Fibroblast of the aortic adventitia (primary cell): ENCODE measurements at regions not wholly inside any gene's neighbourhood (a gene's known extent, or its start where the extent isn't known, plus 50 kb on each side); places are given as distances from the start of the nearest gene placed in this dataset.

Experiments
- DNase-seq: peaks from one replicate; pipeline ENCODE4 v3.0.0-alpha.2; 2010; ENCODE audit warnings: low read depth
- H3K4me3 ChIP-seq: 2 replicates; pipeline ENCODE4 v1.5.1; 2011; ENCODE audit warnings: low read depth, mild to moderate bottlenecking, control low read depth, low read length, moderate library complexity
- TF ChIP-seq, protein P1 (sequence below): IDR thresholded peaks from 2 replicates; pipeline ENCODE4 v1.5.1; 2011; ENCODE audit warnings: mild to moderate bottlenecking, low read length, control low read depth, inconsistent platforms; ENCODE audit not compliant: insufficient read depth

DNA sequence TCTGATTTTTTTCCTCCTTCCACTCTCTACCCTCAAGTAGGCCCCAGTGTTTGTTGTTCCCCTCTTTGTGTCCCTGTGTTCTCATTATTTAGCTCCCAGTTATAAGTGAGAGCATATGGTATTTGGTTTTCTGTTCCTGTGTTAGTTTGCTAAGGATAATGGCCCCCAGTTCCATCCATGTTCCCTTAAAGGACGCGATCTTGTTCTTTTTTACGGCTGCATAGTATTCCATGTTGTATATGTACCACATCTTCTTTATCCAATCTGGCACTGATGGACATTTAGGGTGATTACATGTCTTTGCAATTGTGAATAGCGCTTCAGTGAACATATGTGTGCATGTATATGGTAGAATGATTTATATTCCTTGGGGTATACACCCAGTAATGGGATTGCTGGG, 54.5 kb upstream of the BTC start:
- no peak overlapping the region for H3K4me3 ChIP-seq
- TF ChIP-seq, protein P1, sequence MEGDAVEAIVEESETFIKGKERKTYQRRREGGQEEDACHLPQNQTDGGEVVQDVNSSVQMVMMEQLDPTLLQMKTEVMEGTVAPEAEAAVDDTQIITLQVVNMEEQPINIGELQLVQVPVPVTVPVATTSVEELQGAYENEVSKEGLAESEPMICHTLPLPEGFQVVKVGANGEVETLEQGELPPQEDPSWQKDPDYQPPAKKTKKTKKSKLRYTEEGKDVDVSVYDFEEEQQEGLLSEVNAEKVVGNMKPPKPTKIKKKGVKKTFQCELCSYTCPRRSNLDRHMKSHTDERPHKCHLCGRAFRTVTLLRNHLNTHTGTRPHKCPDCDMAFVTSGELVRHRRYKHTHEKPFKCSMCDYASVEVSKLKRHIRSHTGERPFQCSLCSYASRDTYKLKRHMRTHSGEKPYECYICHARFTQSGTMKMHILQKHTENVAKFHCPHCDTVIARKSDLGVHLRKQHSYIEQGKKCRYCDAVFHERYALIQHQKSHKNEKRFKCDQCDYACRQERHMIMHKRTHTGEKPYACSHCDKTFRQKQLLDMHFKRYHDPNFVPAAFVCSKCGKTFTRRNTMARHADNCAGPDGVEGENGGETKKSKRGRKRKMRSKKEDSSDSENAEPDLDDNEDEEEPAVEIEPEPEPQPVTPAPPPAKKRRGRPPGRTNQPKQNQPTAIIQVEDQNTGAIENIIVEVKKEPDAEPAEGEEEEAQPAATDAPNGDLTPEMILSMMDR: no peak
- no peak for DNase-seq

GRCh38 chr4:74845834-74846233, 51.5 kb upstream of the BTC start:
- TF ChIP-seq, protein P1: no peak
- DNase-seq: no peak
- no peak overlapping the region for H3K4me3 ChIP-seq
